Hematopoietic multipotent progenitor cell treated with erythropoietin and hydrocortisone succinate and interleukin-3 and kit ligand, for 6 days (in vitro differentiated cells): ENCODE measurements at regions not wholly inside any gene's neighbourhood (a gene's known extent, or its start where the extent isn't known, plus 50 kb on each side); places are given as distances from the start of the nearest gene placed in this dataset.

Source experiments
- DNase-seq: peaks from one replicate; pipeline ENCODE4 v3.0.0-alpha.2; 2015

DNA sequence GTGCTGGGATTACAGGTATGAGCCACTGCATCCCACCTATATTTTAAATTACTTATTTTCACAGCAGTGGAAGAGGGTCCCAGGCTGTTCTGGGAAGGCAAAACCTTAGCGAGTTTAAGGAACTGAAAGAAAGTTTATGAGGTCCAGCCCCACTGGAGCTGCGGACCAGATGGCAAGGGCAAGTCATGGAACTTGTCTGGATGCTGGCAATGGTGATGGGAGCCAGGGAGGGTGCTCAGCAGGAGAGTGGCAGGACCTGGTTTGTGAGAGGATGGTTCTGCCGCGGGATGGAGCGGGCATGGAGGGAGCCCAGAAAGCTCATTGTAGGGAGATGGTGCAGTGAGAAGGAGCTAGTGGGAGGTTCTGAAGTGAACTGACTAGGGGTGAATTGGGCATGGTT is 50.6 kb upstream of the SLC45A1 start:
- DNase-seq, result no peak

DNA sequence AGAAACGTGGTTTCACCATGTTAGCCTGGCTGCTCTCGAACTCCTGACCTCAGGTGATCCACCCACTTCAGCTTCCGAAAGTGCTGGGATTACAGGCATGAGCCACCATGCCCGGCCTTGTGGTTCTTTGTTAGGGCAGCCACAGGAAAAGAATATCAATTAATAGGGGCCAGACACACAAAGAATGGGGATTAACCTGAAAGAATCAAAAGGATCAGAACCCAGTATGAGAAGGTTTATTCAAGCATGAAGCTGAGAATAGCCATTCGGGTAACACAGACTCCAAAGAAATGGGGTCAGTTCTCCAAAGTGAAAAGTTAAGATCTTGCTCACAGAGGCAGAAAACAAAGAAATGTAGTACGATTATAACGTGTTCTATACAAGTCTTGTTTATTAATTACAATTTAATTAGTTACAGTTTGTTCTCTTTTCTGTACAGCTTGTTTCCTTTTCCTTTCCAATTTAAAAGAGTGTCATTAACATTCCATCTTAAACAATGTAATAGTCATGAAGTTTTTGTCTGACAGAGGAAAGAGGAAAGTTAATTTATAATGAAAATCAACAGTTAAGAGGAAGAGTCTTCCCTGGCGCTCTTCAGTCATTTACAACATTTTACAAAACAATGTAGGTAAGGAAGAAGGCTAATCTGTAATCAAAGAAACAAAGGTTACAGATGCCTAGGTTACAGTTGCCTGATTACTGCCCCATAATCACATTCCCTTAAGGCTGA is 51.3 kb upstream of the SLC45A1 start:
- DNase-seq, result no peak

DNA sequence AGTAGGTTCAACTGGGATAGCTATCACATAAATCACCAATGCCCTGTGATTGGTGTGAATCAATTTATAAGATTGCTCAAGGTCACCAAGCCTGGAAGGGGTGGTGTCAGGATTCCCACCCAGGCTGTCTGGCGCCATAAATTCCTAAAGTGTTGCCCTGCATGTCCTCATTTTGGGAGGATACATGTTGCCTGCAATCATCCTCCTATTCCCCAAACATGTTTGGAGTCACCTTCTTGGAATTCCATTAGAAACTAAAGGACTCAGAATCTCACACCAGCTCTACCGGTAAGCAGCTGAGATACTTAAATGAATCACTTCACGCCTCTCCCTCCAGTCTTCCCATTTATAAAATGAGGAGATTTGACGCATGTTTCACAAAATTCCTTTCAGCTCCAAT is 54.1 kb upstream of the SLC45A1 start:
- DNase-seq, result no peak

DNA sequence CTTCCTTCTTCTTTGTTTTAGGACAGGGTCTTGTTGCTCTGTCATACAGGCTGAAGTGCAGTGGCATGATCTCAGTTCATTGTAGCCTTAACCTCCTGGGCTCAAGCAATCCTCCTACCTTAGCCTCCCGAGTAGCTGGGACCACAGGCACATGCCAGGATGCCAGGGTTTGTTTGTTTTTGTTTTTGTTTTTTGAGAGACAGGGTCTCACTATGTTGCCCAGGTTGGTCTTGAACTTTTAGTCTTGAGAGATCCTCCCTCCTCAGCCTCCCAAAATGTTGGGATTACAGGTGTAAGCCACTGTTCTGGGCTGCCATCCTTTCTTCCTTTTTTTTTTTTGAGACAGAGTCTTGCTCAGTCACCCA is 56.5 kb upstream of the SLC45A1 start:
- DNase-seq, result no peak

DNA sequence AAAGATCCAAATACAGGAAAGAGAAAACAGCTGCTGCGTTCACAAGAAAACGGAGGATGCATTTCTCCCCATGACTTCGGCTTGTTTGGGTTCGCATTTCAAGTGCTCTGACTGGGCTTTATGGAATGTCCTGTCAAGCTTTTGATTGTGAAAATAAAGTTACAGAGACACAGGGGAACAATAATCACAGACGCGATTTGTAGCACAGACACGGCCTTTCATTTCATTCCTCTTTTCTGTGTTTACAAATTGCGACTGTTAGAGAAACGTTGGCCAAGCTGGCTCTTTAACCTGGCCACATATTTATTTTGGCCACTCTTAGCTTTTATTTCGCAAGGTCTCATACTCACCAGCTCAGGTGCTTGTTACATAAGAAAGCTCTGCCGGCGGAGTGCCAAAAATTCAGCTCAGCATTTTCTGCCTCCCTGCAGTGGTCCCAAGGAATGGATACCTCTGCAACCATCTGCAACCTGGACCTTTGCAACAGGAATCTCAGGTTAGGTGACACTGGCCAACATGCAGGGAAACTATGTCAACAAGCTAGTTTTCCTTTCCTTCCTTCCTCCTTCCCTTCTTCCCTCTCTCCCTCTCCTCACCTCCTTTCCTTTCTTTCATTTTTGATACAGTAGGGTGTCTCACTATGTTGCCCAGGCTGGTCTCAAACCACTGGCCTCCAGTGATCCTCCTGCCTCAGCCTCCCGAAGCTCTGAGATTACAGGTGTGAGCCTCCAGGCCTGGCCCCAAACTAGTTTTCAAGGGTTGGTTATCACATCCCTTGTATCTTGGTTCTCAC is 58.2 kb upstream of the SLC45A1 start:
- DNase-seq, result no peak

DNA sequence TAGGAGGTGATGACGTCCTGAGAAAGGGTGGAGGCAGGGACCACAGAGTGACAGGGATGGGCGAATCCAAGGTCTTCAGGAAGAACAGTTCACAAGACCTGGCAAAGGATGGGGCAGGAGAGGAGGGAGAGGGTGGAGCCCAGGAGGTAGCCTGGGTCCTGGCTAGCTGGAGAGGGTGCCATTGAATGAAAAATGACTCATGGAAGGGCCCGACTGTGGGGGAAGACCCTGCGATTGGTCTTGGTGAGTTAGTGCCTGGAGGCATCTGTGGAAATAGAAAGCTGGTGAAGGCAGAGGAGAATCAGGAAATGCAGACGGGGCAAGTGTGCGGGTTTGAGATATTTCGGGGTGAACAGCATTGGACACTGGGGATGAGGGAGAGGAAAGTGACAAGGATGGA is 60.3 kb upstream of the SLC45A1 start:
- DNase-seq, result no peak

DNA sequence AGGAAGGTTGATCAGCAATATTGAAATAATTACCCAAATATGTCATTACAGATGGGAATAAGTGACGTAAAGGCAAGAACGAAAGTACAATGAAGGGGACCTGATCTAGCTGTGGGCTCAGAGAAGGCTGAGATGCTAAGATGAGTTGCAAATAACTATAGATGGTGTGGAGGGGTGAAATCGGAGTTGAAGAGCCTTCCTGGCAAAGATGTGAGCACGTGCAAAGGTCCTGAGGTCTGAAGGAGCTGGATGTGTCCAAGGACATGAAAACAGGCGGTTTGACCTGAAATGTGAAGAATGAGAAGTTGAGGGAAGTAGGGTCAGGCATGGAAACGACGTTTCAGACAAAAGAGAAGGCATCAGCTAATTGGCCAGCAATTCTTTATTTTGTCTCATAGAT is 61.6 kb upstream of the SLC45A1 start:
- no peak for DNase-seq

DNA sequence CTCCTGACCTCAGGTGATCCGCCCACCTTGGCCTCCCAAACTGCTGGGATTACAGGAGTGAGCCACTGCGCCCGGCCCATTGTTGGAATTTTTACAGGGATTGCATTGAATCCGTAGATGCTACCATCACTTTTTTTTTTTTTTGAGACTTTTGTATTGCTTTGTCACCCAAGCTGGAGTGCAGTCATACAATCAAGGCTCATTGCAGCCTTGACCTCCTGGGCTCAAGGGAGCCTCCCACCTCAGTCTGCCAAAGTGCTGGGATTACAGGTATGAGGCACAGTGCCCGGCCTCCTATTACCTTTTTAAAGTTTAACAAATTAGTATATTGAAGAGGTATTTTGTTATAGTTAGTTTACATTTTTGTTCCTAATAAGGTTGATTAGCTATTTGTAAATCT is 62.2 kb upstream of the SLC45A1 start:
- no peak for DNase-seq

DNA sequence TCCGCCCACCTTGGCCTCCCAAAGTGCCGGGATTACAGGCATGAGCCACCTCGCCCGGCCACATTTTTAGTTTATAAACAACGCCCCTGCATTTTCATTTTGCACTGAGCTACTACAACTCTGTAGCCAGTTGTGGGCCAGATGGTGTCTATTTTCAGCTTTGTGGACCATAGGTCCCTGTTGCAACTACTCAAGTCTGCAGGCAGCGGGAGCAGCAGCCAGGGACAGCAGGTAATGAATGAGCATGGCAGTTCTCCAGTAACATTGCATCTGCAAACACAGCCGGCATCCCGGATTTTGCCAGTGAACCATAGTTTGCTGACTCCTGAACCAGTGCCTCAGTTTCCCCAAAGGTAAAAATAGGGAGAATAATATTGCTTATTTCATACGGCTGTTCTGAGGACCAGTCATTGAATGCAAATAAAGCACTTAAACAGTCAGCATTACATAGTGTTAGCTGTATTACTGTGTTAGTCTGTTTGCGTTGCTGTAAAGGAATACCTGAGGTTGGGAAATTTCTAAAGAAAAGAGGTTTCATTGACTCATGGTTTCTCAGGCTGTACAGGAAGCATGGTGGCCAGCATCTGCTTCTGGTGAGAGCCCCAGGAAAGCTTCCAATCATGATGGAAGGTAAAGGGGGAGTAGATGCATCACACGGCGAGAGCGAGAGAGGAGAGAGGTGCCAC is 65.5 kb upstream of the SLC45A1 start:
- DNase-seq, result no peak

DNA sequence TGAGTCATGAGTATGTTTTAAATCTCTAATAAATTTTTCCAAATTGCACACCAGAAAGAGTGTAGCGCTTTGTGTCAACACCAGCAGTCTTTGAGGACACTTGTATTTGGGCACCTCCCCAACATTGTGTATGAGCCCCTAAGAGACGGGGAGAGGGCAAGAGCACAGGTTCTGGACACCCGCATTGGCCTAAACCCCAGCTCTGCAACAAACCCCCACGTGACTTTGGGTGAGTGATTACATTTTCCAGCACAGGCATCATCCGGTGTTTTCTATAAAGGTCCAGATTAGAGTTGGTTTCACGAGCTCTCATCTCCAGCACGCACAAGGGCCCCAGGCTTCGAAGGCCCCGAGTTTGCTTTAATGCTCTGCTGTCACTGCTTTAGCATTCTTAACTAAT is 66.3 kb upstream of the SLC45A1 start:
- no peak for DNase-seq

DNA sequence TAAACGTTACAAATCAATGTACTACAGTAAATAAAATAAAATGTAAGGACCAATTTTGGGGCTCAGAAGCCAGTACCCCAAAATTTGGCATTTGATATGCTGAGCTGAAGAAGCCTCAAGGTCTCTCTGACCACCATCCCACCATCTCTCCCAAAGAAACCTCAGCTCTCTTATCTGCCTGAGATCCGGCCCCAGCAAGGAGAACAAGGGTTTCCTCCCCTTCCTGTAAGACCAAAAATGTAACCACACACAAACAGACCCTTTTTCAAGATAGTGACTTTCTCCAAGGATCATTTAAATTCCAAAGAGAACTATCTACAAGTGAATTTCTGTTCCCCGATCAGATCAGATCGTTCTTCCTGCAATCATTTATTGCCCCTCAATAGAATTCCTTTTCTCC is 68.1 kb upstream of the SLC45A1 start:
- DNase-seq, result peak; percentile 14

DNA sequence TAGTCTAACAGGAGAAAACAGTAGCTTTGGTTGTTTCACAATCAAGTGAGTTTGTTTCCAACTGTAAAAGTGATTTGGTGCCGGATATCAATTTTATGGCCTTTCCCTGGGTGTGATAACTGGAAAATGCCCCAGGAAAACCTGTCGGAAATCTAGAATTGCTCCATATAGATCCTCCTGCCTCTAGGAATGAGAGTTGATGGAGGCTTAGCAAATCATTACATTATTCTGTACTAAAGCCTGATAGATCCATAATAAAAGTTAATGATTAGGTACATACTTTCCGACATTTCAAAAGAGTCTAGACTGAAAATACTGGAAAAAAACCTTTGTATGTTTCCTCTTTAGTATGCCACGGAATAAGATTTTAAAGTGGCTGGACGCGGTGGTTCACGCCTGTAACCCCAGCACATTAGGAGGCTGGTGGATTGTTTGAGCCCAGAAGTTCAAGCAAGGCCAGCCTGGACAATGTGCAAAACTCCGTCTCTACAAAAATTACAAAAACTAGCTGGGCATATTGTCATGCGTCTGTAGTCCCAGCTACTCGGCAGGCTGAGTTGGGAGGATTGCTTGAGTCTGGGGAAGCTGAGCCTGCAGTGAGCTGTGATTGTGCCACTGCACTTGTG is 70.0 kb upstream of the SLC45A1 start:
- DNase-seq, result no peak

DNA sequence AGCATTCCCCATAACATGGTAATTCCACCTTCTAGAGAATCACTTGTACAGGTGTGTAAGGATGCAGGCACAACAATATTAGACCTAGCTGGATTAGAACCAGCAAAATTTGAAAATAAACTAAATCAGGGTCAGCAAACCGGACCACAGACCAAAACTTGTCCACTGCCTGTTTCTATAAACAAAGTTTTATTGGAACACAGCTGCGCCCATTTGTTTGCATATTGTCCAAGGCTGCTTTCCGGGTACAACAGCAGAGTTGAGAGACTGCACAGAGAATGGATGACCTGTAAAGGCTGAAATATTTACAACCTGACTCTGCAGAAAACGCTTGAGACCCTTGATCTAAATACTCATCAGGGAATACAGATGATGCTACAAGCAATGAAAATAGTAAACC is 73.6 kb upstream of the SLC45A1 start:
- no peak for DNase-seq

DNA sequence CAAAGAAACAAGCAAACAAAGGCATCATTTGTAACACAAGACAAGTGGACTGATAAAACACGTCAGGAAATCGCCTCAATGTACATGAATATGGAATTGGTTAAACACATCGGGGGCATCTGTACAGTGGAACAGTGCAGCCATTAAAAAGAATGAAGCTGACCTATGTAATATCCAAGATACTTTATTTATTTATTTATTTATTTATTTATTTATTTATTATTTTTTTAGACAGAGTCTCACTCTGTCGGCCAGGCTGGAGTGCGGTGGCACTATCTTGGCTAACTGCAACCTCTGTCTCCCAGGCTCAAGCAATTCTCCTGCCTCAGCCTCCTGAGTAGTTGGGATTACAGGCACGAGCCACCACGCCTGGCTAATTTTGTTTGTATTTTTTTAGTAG is 75.4 kb upstream of the SLC45A1 start:
- DNase-seq, result no peak

DNA sequence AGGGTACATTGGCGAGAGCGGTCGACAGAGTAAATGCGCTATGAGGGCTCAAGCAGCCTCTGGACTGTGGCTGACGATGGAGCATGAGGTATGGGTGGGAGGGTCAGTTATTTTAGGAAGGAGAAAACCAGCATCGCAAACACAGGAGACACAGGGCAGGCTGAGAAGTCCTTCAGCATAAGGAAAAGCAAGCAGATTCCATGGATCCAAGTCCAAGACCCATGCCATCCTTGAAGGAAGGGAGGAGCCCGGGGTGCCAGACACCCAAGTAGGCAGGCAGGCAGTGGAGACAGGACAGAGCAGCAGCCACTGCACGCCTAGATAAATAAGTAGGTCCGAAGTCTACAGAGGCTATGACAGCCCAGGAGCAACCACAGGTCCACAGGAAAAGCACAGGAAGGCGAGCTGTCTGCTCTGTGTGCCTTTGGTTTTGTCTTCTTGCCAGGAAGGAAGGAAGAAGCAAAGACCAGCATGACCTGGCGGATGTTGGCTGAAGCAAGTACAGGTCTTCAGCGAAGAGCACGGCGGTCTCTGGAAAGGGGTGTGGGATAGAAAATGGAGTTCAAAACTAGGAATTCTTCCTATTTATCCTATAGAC is 76.4 kb upstream of the SLC45A1 start:
- DNase-seq, result no peak

DNA sequence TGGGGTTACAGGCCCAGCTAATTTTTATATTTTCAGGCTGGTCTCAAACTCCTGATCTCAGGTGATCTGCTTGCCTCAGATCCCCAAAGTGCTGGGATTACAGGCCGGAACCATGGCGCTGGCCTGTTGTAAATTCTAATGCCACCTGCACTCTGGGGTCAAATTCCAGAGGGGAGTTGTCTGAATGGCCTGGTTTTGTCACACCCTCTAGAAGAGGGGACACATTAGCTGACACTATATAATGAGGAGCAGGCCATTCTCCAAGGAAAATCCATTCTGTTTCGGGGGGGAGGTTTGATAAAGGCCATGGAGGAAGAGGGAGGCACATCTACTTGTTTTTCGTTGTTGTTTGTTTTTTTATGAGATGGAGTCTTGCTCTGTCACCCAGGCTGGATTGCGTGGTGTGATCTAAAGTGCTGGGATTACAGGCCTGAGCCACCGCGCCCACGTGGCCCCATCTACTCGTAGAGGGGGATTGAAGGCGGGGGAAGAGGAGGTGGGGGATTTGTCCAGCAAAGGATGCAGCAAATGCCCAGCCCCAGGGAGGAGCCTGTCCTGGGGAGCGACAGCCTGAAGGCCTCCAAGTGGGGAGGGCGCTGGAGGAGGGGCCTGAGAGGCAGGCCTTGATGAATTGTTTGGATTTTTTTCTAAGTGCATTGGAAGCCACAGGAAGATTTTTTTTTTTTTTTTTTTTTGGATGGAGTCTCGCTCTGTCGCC is 78.4 kb upstream of the SLC45A1 start:
- DNase-seq, result no peak

DNA sequence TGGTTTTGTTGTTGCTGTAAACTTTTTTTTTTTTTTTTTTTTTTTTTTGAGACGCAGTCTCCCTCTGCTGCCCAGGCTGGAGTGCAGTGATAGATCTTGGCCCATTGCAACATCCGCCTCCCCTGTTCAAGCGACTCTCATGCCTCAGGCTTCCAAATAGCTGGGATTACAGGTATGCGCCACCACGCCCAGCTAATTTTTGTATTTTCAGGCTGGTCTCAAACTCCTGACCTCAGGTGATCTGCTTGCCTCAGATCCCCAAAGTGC is 78.9 kb upstream of the SLC45A1 start:
- no peak for DNase-seq

DNA sequence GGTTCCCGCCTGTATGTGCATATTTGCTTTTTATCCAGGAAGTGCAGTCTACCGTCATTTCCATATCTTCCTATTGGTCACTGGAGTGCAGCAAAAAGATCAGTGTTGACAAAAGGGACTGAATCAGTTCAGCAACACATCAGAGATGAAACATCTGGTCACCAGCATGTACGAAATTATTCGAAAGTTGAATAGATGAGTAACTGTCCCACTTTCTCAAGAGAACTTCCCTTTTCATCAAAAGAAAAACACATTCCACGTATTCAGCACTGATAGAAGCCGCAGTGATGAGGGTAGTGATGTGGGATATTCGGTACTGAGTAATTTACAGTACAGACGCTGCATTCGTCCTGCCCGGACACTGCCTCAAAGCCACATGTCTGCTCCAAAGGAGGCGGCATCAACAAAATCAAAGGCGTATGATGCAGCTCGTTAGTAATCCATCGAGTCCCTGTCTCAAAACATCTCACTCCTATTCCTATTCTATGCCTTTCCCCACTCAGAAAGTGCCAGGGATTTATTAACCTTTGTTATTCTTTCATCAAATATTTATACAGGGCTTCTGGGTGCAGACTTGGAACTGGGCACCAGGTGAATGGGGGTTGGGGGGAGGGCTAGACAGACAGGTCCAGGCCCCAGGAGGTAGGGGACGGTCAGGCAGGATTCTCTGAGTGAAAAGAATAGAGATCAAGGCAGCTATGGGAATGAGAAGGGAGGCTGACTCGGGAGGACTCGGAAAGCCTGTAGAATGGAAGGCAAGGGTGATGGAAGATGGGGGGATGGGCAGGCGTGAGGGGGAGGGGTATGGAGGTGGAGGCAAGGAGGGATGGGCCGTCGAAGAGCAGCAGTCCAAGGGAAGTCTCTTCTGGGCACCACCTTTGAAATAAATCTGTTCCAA is 79.5 kb upstream of the SLC45A1 start:
- DNase-seq, result no peak

DNA sequence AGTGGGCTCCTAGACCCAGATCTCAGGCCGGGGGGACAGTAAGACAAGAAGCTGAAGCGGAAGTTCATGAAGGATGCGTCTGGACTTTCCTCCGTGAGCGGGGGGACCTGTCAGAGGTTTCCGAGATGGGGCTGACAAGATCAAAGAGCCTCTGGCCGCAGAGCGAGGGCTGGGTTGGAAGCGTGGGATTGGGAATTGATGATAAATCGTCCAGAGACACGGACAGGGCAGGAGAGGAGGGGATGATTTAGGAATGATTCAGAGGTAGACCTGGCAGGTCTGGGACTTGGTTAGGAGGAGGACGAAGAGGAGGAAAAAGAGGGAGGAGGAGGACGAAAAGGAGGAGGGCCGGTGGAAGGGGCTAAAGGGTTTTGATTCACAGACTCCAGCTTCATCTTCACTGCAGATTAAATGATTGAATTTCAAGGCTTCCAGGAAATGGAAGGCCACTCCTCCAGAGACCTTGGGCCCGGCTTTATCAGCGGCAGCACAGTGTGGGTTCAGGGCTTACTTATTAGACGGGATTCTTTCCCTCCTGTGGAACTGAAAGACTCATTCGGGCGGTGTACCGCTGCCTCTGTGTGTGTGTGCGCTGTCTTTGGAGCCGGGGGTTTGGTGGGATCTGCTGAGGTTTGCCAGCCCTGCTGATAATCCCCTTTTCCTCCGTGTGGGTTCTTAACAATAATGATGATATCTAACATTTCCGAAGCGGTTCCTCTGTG is 85.7 kb upstream of the SLC45A1 start:
- no peak for DNase-seq

DNA sequence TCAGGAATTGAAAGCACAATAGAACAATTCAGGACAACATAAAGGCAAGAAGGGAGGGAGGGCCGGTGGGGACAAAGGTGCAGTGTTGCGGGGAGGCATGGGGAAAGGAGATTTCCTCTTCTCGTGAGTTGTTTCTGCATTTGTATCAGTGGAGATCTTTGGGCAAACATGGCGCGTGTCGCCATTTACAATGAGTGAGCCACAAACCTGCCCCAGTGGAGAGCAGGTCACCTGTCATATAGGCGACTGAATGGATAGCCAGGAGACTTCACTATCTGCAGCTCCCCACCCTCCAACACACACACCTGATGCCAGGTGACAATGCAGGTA is 87.7 kb upstream of the SLC45A1 start:
- no peak for DNase-seq

DNA sequence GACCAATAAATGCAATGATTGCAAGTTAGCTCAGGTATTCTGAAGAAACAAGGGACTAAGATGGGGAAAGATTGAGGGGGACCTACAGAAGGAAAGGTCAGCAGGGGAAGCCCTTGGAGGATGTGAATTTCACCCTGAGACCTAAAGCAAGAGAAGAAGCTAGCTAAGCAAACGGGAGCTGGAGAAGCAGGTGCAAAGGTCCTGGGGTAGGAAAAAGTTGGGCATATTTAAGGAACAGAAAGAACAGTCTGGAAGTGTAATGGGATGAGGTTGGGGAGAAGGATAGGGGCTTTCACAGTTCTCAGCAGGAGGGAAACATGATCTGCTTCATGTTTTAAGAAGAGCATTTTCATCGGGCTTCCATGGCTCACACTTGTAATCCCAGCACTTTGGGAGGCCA is 89.7 kb upstream of the SLC45A1 start:
- no peak for DNase-seq
